ENCODE measurements at regions not wholly inside any gene's neighbourhood (a gene's known extent, or its start where the extent isn't known, plus 50 kb on each side); places are given as distances from the start of the nearest gene placed in this dataset.

- no peaks in the 10 kb centered on the region for H3K79me2 ChIP-seq (ENCODE audit: control insufficient read depth, insufficient read depth, low read length)
- H3K4me1 ChIP-seq (ENCODE audit: control insufficient read depth, extremely low read depth, insufficient read depth, low read length) = no peaks in the 10 kb centered on the region
- no peak overlapping the region for H2AFZ ChIP-seq (ENCODE audit: low read length)
- no peak overlapping the region for H3K27ac ChIP-seq (ENCODE audit: insufficient read depth, low read length)
- no peak overlapping the region for H3K4me2 ChIP-seq (ENCODE audit: extremely low read depth, insufficient read depth, low read length)
- H3K9ac ChIP-seq (ENCODE audit: insufficient read depth, low read length) = no peak overlapping the region
- no peaks in the 10 kb centered on the region for H4K20me1 ChIP-seq (ENCODE audit: control insufficient read depth, extremely low read depth, insufficient read depth, low read length)
- H3K36me3 ChIP-seq (ENCODE audit: control insufficient read depth, insufficient read depth, low read length) = no peaks in the 10 kb centered on the region
- no peaks in the 10 kb centered on the region for H3K9me3 ChIP-seq (ENCODE audit: control insufficient read depth, insufficient read depth, low read depth, low read length)
- no peak overlapping the region for H3K4me3 ChIP-seq (replicated peaks in 1 of 4; ENCODE audit: control extremely low read depth in 1 of 4, insufficient read depth in 1 of 4, low read depth in 3 of 4, low read length in 4 of 4)
- TF ChIP-seq, protein P1, sequence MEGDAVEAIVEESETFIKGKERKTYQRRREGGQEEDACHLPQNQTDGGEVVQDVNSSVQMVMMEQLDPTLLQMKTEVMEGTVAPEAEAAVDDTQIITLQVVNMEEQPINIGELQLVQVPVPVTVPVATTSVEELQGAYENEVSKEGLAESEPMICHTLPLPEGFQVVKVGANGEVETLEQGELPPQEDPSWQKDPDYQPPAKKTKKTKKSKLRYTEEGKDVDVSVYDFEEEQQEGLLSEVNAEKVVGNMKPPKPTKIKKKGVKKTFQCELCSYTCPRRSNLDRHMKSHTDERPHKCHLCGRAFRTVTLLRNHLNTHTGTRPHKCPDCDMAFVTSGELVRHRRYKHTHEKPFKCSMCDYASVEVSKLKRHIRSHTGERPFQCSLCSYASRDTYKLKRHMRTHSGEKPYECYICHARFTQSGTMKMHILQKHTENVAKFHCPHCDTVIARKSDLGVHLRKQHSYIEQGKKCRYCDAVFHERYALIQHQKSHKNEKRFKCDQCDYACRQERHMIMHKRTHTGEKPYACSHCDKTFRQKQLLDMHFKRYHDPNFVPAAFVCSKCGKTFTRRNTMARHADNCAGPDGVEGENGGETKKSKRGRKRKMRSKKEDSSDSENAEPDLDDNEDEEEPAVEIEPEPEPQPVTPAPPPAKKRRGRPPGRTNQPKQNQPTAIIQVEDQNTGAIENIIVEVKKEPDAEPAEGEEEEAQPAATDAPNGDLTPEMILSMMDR (conservative IDR thresholded peaks at IDR 0.05 in 1 of 2, IDR thresholded peaks at IDR 0.05 in 1 of 2; ENCODE audit: low read depth in 1 of 2, low read length in 2 of 2) = no peak
- no peak for TF ChIP-seq EZH2 (IDR thresholded peaks at IDR 0.05; ENCODE audit: low read length, missing control alignments)
- peak; percentile 5 to 72 for DNase-seq (ENCODE audit: low read depth in 2 of 2)
- no peaks in the 10 kb centered on the region for H3K27me3 ChIP-seq (ENCODE audit: control insufficient read depth, insufficient read depth, low read length)
Measured at GRCh38 chr1:88488237-88488636, 195.8 kb upstream of the PKN2 start.

- no peak overlapping the region for H2AFZ ChIP-seq (ENCODE audit: low read length)
- TF ChIP-seq, protein P1 (conservative IDR thresholded peaks at IDR 0.05 in 1 of 2, IDR thresholded peaks at IDR 0.05 in 1 of 2; ENCODE audit: low read depth in 1 of 2, low read length in 2 of 2) = no peak
- TF ChIP-seq EZH2 (IDR thresholded peaks at IDR 0.05; ENCODE audit: low read length, missing control alignments) = no peak
- no peak overlapping the region for H3K9ac ChIP-seq (ENCODE audit: insufficient read depth, low read length)
- H3K27me3 ChIP-seq (ENCODE audit: control insufficient read depth, insufficient read depth, low read length) = no peaks in the 10 kb centered on the region
- H3K4me1 ChIP-seq (ENCODE audit: control insufficient read depth, extremely low read depth, insufficient read depth, low read length) = no peaks in the 10 kb centered on the region
- H3K79me2 ChIP-seq (ENCODE audit: control insufficient read depth, insufficient read depth, low read length) = no peaks in the 10 kb centered on the region
- H4K20me1 ChIP-seq (ENCODE audit: control insufficient read depth, extremely low read depth, insufficient read depth, low read length) = no peaks in the 10 kb centered on the region
- no peak overlapping the region for H3K27ac ChIP-seq (ENCODE audit: insufficient read depth, low read length)
- no peaks in the 10 kb centered on the region for H3K36me3 ChIP-seq (ENCODE audit: control insufficient read depth, insufficient read depth, low read length)
- no peaks in the 10 kb centered on the region for H3K9me3 ChIP-seq (ENCODE audit: control insufficient read depth, insufficient read depth, low read depth, low read length)
- DNase-seq (ENCODE audit: low read depth in 2 of 2) = no peak
- H3K4me3 ChIP-seq (replicated peaks in 1 of 4; ENCODE audit: control extremely low read depth in 1 of 4, insufficient read depth in 1 of 4, low read depth in 3 of 4, low read length in 4 of 4) = no peak overlapping the region
- no peak overlapping the region for H3K4me2 ChIP-seq (ENCODE audit: extremely low read depth, insufficient read depth, low read length)
Measured at GRCh38 chr1:88490676-88491075, 193.4 kb upstream of the PKN2 start.

GRCh38 chr1:88499671-88500070, 184.4 kb upstream of the PKN2 start:
- Histone ChIP-seq H3K36me3 (ENCODE audit: control insufficient read depth, insufficient read depth, low read length) (no peaks in the 10 kb centered on the region), H3K27me3 (ENCODE audit: control insufficient read depth, insufficient read depth, low read length) (no peaks in the 10 kb centered on the region), H3K9me3 (ENCODE audit: control insufficient read depth, insufficient read depth, low read depth, low read length) (no peaks in the 10 kb centered on the region), H3K79me2 (ENCODE audit: control insufficient read depth, insufficient read depth, low read length) (no peaks in the 10 kb centered on the region), H2AFZ (ENCODE audit: low read length) (no peak overlapping the region), H3K27ac (ENCODE audit: insufficient read depth, low read length) (no peak overlapping the region), H3K9ac (ENCODE audit: insufficient read depth, low read length) (no peak overlapping the region), H3K4me3 (replicated peaks in 1 of 4; ENCODE audit: control extremely low read depth in 1 of 4, insufficient read depth in 1 of 4, low read depth in 3 of 4, low read length in 4 of 4) (no peak overlapping the region), H3K4me1 (ENCODE audit: control insufficient read depth, extremely low read depth, insufficient read depth, low read length) (no peaks in the 10 kb centered on the region), H4K20me1 (ENCODE audit: control insufficient read depth, extremely low read depth, insufficient read depth, low read length) (no peaks in the 10 kb centered on the region), H3K4me2 (ENCODE audit: extremely low read depth, insufficient read depth, low read length) (no peak overlapping the region)
- TF ChIP-seq, protein P1 (conservative IDR thresholded peaks at IDR 0.05 in 1 of 2, IDR thresholded peaks at IDR 0.05 in 1 of 2; ENCODE audit: low read depth in 1 of 2, low read length in 2 of 2) = no peak
- TF ChIP-seq EZH2 (IDR thresholded peaks at IDR 0.05; ENCODE audit: low read length, missing control alignments) = no peak
- DNase-seq (ENCODE audit: low read depth in 2 of 2) = no peak

All from fibroblast of lung (primary cell).